PC-9 (cell line): ENCODE measurements at regions not wholly inside any gene's neighbourhood (a gene's known extent, or its start where the extent isn't known, plus 50 kb on each side); places are given as distances from the start of the nearest gene placed in this dataset.

ENCODE experiments used
- BruUV-seq: library from RNA; stranded (reverse); fragments of 400-500 nt; replicated peaks from 2 replicates; lab custom pipeline; 2021; lab: Mats Ljungman, UMichigan
- CTCF ChIA-PET: fragments of 300-600 bp; sonication (Branson Sonifier 250); formaldehyde crosslinking; loops from one replicate; lab custom pipeline; 2022; ENCODE audit warnings: antibody characterized with exemption; lab: Charles Lee
- POLR2A ChIA-PET: fragments of 300-600 bp; sonication (Branson Sonifier 250); formaldehyde crosslinking; loops from one replicate; lab custom pipeline; 2022; ENCODE audit warnings: antibody characterized with exemption; ENCODE audit not compliant: unreplicated experiment; lab: Charles Lee
- DNase-seq, 2 experiments: peaks; one replicate each; pipeline versions ENCODE4 v3.0.0 to v3.0.0-alpha.2; 2015 to 2022; ENCODE audit warnings: mixed read lengths in 1 of 2
- H2AFZ ChIP-seq: fragments of 200-600 bp; sonication (generic); 2 replicates; pipeline ENCODE4 v1.8.1; 2017; ENCODE audit warnings: antibody characterized with exemption
- H3F3A ChIP-seq: fragments of 200-600 bp; sonication (generic); 2 replicates; pipeline ENCODE4 v1.8.1; 2017; ENCODE audit warnings: antibody characterized with exemption, mild to moderate bottlenecking, low read depth; ENCODE audit not compliant: insufficient read depth
- H3K27ac ChIP-seq: fragments of 200-600 bp; sonication (generic); 2 replicates; pipeline ENCODE4 v1.6.1; 2016; ENCODE audit warnings: mixed run types
- H3K27me3 ChIP-seq: fragments of 200-600 bp; sonication (generic); 2 replicates; pipeline ENCODE4 v1.6.1; 2016; ENCODE audit warnings: low read depth, mixed run types; ENCODE audit not compliant: insufficient read depth
- H3K36me3 ChIP-seq: fragments of 200-600 bp; sonication (generic); 2 replicates; pipeline ENCODE4 v1.6.1; 2016; ENCODE audit warnings: low read depth, mixed run types
- H3K4me1 ChIP-seq: fragments of 200-600 bp; sonication (generic); replicated peaks from 2 replicates; pipeline ENCODE4 v1.6.1; 2016; ENCODE audit warnings: mixed run types; ENCODE audit not compliant: insufficient read depth
- H3K4me2 ChIP-seq: fragments of 200-600 bp; sonication (generic); 2 replicates; pipeline ENCODE4 v1.6.1; 2017; ENCODE audit warnings: mixed run types
- H3K4me3 ChIP-seq: fragments of 200-600 bp; sonication (generic); 2 replicates; pipeline ENCODE4 v1.6.1; 2016; ENCODE audit warnings: mixed run types
- H3K79me2 ChIP-seq: fragments of 200-600 bp; sonication (generic); 2 replicates; pipeline ENCODE4 v1.6.1; 2017; ENCODE audit warnings: low read depth, mixed run types
- H3K9me2 ChIP-seq: fragments of 200-600 bp; sonication (generic); 2 replicates; pipeline ENCODE4 v1.8.1; 2017; ENCODE audit warnings: mild to moderate bottlenecking; ENCODE audit not compliant: insufficient read depth
- H3K9me3 ChIP-seq: fragments of 200-600 bp; sonication (generic); 2 replicates; pipeline ENCODE4 v1.8.1; 2016; ENCODE audit warnings: low read depth; ENCODE audit not compliant: insufficient read depth
- H4K20me1 ChIP-seq: fragments of 200-600 bp; sonication (generic); 2 replicates; pipeline ENCODE4 v1.8.1; 2017; ENCODE audit not compliant: insufficient read depth
- CTCF ChIP-seq: fragments of 200-600 bp; sonication (generic); conservative IDR thresholded peaks from 2 replicates; pipeline ENCODE4 v1.6.1; 2017; ENCODE audit warnings: mixed run types, antibody characterized with exemption, mild to moderate bottlenecking, moderate library complexity
- EZH2 ChIP-seq: fragments of 200-600 bp; sonication (generic); IDR thresholded peaks from 2 replicates; pipeline ENCODE4 v1.8.0; 2017; ENCODE audit warnings: antibody characterized with exemption, low read depth
- intact Hi-C: fragments of 100-400 bp; cut with micrococcal nuclease; formaldehyde crosslinking; loops from one replicate; pipeline ENCODE4 v1.10.0; 2022; ENCODE audit not compliant: unreplicated experiment

GRCh38 chr10:124214610-124215375 lies 121.4 kb upstream of the CHST15 start:
- Histone ChIP-seq H3K9me3 (no peaks in the 10 kb centered on the region), H4K20me1 (no peaks in the 10 kb centered on the region), H2AFZ (no peak overlapping the region), H3K4me3 (no peak overlapping the region), H3K4me1 (no peaks in the 10 kb centered on the region), H3K36me3 (no peaks in the 10 kb centered on the region), H3K9me2 (no peaks in the 10 kb centered on the region), H3K27ac (no peak overlapping the region), H3F3A (no peaks in the 10 kb centered on the region), H3K4me2 (no peak overlapping the region), H3K27me3 (no peaks in the 10 kb centered on the region), H3K79me2 (no peaks in the 10 kb centered on the region)
- no peak for TF ChIP-seq CTCF
- TF ChIP-seq EZH2, result no peak
- CTCF ChIA-PET, result no interaction called here
- intact Hi-C loops, result no loop called here
- BruUV-seq, result no TSS peak
- POLR2A ChIA-PET, result no interaction called here
- no peak for DNase-seq

GRCh38 chr10:124213899-124214510 lies 120.6 kb upstream of the CHST15 start:
- H3K4me2 ChIP-seq, result no peak overlapping the region
- no peaks in the 10 kb centered on the region for H3K79me2 ChIP-seq
- CTCF ChIA-PET, result no interaction called here
- DNase-seq, result no peak
- H3K27me3 ChIP-seq, result no peaks in the 10 kb centered on the region
- no peaks in the 10 kb centered on the region for H4K20me1 ChIP-seq
- no peaks in the 10 kb centered on the region for H3K9me2 ChIP-seq
- no peaks in the 10 kb centered on the region for H3F3A ChIP-seq
- no peak for TF ChIP-seq EZH2
- no peak for TF ChIP-seq CTCF
- no TSS peak for BruUV-seq
- no peak overlapping the region for H3K4me3 ChIP-seq
- intact Hi-C loops, result no loop called here
- H3K27ac ChIP-seq, result no peak overlapping the region
- H2AFZ ChIP-seq, result no peak overlapping the region
- no peaks in the 10 kb centered on the region for H3K9me3 ChIP-seq
- H3K36me3 ChIP-seq, result no peaks in the 10 kb centered on the region
- peaks cover 6% of the 10 kb centered on the region for H3K4me1 ChIP-seq
- POLR2A ChIA-PET, result no interaction called here

- Histone ChIP-seq H3K4me1 (peaks cover 8% of the 10 kb centered on the region), H2AFZ (no peak overlapping the region), H3K9me3 (no peaks in the 10 kb centered on the region), H3K4me3 (no peak overlapping the region), H3K9me2 (no peaks in the 10 kb centered on the region), H3K36me3 (no peaks in the 10 kb centered on the region), H4K20me1 (no peaks in the 10 kb centered on the region), H3K79me2 (no peaks in the 10 kb centered on the region), H3F3A (no peaks in the 10 kb centered on the region), H3K4me2 (no peak overlapping the region), H3K27me3 (no peaks in the 10 kb centered on the region), H3K27ac (no peak overlapping the region)
- TF ChIP-seq CTCF (no peak), EZH2 (no peak)
- no peak for DNase-seq
- intact Hi-C loops, result no loop called here
- ChIA-PET CTCF (no interaction called here), POLR2A (no interaction called here)
- BruUV-seq, result no TSS peak
Measured at GRCh38 chr10:124213471-124213870, 120.1 kb upstream of the CHST15 start.
